ENCODE measurements at regions not wholly inside any gene's neighbourhood (a gene's known extent, or its start where the extent isn't known, plus 50 kb on each side); places are given as distances from the start of the nearest gene placed in this dataset.

GRCh38 chr15:72979308-72979707, 73.0 kb upstream of the NEO1 start:
- H3K27ac Mint-ChIP-seq, result no peak overlapping the region
- peaks cover 6% of the 10 kb centered on the region for H3K27me3 Mint-ChIP-seq (ENCODE audit: low read depth)
- H3K36me3 Mint-ChIP-seq, result no peaks in the 10 kb centered on the region
- no peak overlapping the region for H3K4me3 Mint-ChIP-seq
- ChIA-PET POLR2A (no interaction called here), CTCF (no interaction called here)
- ATAC-seq, result no peak
- H3K4me1 Mint-ChIP-seq, result 0 out of 2 replicates have a peak, but pooled peaks cover 3% of the 10 kb centered on the region
- DNase-seq (ENCODE audit: low spot score), result no peak
- no peak for TF ChIP-seq RORB (CRISPR knock-in tag; IDR thresholded peaks at IDR 0.05)
- TF ChIP-seq KAT7 (CRISPR knock-in tag; IDR thresholded peaks at IDR 0.05; ENCODE audit: borderline replicate concordance), result no peak
- no peak for TF ChIP-seq NR3C1 (CRISPR knock-in tag; conservative IDR thresholded peaks at IDR 0.05; ENCODE audit: low read depth)
- TF ChIP-seq ATF1 (CRISPR knock-in tag; IDR thresholded peaks at IDR 0.05), result no peak
- TF ChIP-seq CTCF (IDR thresholded peaks at IDR 0.05), result no peak
- no peak for TF ChIP-seq CREB1 (CRISPR knock-in tag; IDR thresholded peaks at IDR 0.05)
- no peak for TF ChIP-seq ZNF281 (CRISPR knock-in tag; IDR thresholded peaks at IDR 0.05)
- no peak for TF ChIP-seq CBFB (CRISPR knock-in tag; IDR thresholded peaks at IDR 0.05; ENCODE audit: low read depth)
- no peak for TF ChIP-seq E2F5 (CRISPR knock-in tag; IDR thresholded peaks at IDR 0.05)
- TF ChIP-seq EMX1 (CRISPR knock-in tag; IDR thresholded peaks at IDR 0.05), result no peak
- no peak for TF ChIP-seq TEAD4 (CRISPR knock-in tag; IDR thresholded peaks at IDR 0.05)
- TF ChIP-seq HMGXB4 (CRISPR knock-in tag; IDR thresholded peaks at IDR 0.05), result no peak
- TF ChIP-seq, protein P1, sequence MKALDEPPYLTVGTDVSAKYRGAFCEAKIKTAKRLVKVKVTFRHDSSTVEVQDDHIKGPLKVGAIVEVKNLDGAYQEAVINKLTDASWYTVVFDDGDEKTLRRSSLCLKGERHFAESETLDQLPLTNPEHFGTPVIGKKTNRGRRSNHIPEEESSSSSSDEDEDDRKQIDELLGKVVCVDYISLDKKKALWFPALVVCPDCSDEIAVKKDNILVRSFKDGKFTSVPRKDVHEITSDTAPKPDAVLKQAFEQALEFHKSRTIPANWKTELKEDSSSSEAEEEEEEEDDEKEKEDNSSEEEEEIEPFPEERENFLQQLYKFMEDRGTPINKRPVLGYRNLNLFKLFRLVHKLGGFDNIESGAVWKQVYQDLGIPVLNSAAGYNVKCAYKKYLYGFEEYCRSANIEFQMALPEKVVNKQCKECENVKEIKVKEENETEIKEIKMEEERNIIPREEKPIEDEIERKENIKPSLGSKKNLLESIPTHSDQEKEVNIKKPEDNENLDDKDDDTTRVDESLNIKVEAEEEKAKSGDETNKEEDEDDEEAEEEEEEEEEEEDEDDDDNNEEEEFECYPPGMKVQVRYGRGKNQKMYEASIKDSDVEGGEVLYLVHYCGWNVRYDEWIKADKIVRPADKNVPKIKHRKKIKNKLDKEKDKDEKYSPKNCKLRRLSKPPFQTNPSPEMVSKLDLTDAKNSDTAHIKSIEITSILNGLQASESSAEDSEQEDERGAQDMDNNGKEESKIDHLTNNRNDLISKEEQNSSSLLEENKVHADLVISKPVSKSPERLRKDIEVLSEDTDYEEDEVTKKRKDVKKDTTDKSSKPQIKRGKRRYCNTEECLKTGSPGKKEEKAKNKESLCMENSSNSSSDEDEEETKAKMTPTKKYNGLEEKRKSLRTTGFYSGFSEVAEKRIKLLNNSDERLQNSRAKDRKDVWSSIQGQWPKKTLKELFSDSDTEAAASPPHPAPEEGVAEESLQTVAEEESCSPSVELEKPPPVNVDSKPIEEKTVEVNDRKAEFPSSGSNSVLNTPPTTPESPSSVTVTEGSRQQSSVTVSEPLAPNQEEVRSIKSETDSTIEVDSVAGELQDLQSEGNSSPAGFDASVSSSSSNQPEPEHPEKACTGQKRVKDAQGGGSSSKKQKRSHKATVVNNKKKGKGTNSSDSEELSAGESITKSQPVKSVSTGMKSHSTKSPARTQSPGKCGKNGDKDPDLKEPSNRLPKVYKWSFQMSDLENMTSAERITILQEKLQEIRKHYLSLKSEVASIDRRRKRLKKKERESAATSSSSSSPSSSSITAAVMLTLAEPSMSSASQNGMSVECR (CRISPR knock-in tag; IDR thresholded peaks at IDR 0.05; ENCODE audit: borderline replicate concordance), result no peak
- TF ChIP-seq, protein P2, sequence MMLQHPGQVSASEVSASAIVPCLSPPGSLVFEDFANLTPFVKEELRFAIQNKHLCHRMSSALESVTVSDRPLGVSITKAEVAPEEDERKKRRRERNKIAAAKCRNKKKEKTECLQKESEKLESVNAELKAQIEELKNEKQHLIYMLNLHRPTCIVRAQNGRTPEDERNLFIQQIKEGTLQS (CRISPR knock-in tag; conservative IDR thresholded peaks at IDR 0.05), result no peak
- no peak for TF ChIP-seq MXD4 (CRISPR knock-in tag; IDR thresholded peaks at IDR 0.05; ENCODE audit: borderline replicate concordance)
- TF ChIP-seq CDX4 (CRISPR knock-in tag; IDR thresholded peaks at IDR 0.05; ENCODE audit: borderline replicate concordance), result no peak
- peaks cover 3% of the 10 kb centered on the region; the same call in 1 of the 2 replicates for H3K9me3 Mint-ChIP-seq
